ENCODE measurements at regions not wholly inside any gene's neighbourhood (a gene's known extent, or its start where the extent isn't known, plus 50 kb on each side); places are given as distances from the start of the nearest gene placed in this dataset.

- TF ChIP-seq CTCF (IDR thresholded peaks at IDR 0.05) (no peak), EZH2 (IDR thresholded peaks at IDR 0.05) (no peak)
Observed at GRCh38 chr12:43058616-43059015, 469.1 kb upstream of the PRICKLE1 start.
